ENCODE measurements at regions not wholly inside any gene's neighbourhood (a gene's known extent, or its start where the extent isn't known, plus 50 kb on each side); places are given as distances from the start of the nearest gene placed in this dataset.

DNA sequence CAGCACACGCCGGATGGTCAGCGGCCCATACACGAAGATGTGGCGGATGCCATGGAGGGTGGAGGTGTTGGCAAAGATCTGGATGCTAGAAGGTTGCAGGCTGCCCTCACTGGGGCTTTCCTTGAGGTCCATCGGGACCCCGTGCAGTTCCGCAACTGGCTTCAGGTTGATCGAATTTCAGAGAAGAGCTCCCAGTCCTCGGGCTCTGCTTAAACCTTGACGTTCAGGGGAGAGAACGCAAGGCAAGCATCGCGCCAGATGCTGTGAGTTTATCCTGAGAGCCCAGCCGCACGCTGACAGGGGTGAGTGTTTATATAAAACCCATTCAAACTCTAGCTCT is 98.7 kb upstream of the CCL2 start:
- DNase-seq: no peak

DNA sequence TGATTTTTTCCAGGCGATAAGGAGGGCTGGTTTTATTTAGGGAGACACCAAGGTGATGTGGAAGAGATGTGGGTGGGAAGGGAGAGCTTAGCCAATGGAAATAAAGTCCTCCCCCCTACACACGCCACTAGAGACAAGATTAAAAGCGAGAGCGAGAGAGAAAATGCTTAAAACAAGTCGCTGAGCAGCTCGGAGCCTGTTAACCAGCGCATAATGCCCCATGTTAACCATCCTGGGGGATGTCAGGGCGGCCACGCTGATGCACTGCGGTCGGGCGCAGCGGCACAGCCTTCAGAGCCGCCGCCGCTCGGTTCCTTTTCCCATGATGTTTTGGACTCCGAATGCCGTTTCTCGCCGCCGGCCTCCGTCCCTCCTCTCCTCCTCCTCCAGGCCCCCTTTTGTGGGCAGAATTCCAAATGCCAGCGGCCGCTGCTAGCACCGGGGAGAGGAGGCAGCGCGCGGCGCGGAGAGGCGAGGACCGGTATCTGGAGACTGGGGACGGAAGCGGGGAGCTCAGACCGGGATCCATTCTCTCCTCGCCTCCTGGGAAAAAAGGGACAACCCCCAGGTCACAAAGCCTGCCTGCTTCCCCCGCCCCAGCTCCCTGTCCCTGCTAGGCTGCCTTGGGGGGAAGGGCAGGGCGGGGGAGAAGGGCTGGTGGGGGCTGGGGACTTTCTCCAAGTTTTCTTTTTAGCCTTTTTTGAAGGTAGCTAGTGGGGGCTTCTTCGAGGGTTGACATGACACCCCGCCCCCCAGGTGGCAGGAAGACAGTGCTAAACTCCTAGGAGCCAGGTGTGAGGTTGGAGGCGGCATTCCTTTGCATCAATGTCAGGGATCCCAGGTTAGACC is 98.1 kb upstream of the CCL2 start:
- no peak for DNase-seq

DNA sequence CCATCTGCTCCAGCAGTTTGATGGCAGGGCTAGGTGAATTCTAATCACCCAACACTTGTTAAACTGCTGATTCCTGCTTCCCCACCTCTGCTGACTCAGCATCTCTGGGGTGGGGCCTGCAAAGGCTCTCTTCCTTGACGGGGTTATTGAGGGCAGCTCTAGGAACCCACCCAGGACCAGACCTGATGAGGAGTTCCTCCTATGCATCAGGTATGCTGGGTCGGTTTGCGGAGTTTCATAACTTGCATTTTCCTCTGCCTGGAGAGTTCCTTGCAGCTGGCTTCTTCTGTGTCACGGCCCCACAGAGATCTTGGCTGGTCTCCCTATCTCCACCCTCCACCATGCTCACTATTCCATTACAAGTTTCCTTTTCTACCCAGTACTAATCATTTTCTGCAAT is 93.4 kb upstream of the CCL2 start:
- DNase-seq: no peak

DNA sequence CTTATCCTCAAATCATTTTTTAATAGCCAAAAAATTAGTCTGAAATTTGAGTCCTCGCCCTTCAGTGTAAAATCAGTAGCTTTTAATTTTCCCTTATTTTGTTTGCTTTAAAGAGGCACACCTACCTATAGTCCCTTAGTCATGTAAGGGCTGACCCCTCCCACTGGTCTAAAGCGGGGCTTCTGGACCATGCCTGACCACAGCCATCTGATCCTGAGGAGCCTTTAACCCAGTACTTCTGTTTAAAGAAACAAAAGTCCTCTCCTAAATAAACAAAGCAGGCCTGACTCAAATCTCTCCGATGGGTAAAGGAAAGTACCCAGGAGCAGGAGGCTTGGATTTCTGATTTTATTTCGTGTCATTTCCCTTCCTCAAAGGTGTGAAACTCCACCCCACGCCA is 92.0 kb upstream of the CCL2 start:
- DNase-seq: no peak

DNA sequence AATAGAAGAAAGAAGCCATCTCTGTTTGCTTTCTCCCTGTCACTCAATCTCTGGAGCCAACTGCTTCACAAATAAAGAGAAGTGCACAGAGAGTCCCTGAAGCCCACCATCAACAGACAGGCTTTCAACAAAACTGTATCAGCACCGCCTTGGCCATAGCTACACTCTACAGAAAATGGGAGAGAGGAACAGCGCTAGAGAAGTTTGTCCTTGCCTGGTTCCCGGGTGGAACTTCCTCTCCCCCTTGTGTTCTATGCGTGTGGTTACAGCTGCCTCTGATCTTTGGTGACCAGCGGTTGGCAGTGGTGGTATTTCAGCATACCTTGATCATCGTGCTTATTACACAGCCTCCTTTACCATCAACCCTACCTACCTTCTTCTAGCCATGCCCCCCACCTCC is 91.4 kb upstream of the CCL2 start:
- DNase-seq: peak; percentile 12

DNA sequence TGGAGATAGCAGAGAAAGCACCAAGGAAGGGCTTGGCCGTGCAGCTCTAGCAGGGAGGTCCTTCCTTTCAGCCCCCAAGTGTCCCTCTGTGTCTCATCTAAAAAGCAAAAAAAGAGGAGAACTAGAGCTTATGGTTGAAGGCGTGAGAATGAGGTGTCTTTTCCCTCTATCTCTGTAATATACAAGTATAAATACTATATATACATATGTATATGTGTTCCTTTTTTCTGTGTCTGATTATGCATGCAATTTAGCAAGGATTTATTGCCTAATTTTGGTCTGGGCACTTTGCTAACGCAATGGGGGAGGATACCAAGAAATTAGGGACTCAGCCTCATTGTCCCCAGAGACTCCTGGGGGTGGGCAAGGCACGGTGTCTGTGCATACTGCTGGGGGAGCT is 90.2 kb upstream of the CCL2 start:
- no peak for DNase-seq

DNA sequence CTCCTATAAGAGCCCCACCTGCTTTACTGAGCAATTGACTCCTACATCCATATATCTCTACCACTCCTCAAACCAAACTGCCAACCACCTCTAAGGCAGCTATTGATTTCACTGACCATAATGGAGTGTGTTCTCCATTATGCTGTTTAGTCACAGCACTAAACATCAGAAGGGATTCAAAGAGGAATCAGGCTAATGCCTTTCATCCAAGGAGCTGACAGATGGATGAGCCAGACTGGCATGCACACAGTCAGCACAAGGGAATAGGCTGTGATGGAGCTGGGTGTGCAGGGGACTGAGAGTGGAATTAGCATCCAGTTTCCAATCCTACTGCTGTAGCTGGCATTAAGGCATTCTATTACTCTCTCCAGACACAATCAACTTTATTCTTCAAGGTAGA is 88.7 kb upstream of the CCL2 start:
- DNase-seq: no peak

DNA sequence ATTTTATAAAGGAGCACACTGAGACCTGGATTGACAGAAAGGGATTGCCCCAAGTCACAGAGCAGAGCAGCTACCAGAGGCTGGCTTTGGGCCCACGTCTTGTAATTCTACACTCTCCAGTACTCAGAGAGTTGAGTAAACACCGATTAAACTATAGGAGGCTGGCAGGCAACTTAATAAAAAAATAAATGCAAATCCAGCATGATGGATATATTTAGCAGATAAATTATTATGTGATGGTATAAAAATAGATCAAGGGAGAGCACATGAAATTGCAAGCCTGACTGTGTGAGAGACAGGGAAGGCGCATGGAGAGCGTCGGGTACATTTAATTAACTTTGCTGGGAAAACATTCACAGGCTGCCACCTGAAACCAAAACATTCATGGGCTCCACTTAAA is 87.7 kb upstream of the CCL2 start:
- DNase-seq: no peak

DNA sequence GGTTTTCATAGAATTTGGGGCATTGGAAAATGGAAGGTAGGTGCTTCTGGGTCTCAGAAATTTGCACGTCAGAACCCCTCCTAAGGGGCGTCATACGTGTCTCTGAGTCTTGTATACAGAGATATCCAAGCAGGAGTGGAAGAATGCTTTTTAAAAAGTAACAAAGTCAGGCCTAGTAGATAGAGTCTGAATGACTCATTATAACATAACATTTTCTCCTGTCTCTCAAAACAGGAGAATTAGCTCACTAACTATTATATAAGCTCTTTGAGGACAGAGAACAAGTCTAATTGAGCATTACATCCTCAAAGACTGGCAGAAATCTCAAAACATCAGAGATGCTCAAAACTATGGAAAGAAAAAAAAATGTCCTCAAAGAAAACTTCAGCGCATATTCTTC is 86.1 kb upstream of the CCL2 start:
- DNase-seq: no peak

DNA sequence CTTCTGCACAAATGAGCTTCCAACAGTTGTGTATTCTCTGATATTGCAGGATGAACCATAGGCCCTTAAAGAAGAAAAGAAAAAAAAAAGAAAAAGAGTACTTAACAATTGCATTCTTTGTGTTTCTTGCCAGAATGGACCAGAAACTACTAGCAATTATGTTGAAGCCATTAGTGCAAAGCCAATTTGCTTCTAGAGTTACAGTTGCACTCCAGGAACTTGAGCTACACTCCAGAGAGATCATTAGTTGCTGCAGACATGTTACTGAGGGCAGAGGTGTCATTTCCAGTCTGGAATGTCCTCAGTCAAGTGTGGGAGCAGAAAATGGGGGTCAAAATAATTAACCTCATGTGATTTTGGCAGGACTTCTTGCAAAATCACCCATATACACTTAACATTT is 85.6 kb upstream of the CCL2 start:
- no peak for DNase-seq

DNA sequence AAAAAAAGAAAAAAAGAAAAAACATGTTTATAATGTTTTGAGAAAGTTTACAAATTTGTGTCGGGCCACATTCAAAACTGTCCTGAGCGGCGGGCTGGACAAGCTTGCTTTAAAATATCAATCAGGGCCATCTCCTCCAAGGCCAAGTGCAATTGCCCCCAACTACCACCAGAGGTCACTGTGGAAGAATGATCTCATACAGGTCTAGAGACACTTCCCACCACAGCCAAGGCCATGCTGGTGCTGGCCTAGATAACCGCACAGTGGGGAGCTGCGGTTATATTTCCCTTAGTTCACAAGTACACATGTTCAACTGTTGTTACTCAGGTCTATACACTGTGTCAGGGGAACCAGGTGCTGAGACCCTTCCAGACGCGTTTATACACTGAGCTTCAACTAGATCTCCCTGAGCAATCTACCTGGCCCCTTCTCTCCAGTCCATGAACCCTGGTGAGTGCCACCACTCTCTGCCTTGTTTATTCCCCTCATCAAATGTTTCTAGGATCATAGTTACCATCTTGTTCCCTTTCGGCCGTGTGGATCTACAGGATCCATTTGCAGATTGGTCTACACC is 83.8 kb upstream of the CCL2 start:
- DNase-seq: peak; percentile 42

DNA sequence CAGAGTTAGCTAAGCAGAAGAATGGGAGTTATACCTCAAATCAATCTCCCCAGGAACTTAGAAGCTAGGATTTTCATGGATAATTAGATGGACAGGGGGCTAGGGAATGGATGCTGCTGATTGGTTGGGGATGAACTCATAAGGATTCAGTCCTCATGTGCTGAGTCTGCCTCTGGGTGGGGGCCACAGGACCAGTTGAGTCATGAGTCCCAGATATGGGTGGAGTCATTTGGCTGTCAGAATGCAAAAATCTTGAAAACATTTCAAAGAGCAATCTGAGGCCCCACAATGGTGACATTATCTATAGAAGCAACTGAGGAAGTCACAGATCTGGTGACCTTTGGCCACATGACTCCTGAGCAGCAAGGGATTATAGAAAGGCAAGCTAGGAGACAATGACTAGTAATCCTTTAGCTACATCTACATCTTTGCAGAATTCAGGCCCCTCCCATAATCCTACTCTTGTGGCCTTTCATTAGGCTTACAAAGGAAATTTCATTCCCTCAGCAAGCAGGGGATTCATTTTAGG is 82.6 kb upstream of the CCL2 start:
- no peak for DNase-seq

DNA sequence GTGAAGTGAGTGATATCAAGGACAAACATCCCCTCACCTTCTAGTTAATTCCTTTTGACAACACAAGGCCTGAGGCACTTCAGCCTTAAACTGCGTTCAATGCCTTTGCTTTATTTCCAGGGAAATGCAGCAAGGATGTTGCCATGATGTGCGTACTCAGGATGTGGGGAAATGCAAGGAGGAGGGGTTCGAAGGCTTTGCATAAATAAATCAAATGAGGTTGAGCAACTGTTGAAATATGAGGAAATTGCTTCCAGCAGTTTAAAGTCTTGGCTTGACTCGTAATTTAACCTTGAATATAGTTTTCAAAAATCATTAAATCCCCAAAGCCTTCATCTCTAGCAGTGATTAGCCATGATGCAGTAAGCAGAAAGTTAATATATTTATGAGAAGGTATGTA is 81.8 kb upstream of the CCL2 start:
- peak; percentile 77 for DNase-seq

DNA sequence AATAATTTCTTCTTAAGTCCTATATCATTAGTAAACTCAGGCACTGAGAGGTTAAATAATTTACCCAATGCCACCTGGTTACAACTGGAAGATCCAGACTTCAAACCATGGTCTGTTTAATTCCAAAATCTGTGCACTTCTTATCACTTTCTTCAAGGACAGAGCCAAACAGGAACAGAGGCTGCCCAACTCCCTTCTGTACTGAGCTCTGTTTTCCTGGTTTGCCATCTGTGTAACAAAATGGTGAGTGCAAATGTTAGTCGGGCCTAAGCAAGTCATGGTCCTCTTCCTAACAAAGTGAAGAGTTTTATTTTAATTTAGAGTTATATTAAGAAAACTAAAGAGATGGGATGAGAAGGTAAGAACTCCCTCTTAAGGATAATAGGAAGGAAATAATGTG is 80.6 kb upstream of the CCL2 start:
- DNase-seq: no peak

DNA sequence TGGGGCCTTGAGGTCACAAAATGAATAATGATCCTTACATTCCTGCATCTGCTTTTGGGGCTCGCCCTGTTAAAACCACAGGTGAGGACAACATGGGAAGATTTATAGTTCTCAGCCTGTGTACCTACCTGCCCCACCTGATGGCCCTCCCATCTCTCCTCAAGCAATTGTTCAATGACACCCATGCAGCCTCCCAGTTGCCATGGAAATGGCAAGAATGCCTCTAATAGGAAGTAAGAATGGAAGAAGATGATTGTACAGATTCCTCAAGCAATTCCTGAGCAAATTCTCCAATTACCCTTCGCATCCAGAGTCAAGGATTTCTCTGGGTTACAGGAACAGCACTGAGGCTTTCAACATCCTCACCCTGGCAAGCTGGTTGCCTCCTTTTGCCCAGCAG is 78.6 kb upstream of the CCL2 start:
- DNase-seq: no peak

DNA sequence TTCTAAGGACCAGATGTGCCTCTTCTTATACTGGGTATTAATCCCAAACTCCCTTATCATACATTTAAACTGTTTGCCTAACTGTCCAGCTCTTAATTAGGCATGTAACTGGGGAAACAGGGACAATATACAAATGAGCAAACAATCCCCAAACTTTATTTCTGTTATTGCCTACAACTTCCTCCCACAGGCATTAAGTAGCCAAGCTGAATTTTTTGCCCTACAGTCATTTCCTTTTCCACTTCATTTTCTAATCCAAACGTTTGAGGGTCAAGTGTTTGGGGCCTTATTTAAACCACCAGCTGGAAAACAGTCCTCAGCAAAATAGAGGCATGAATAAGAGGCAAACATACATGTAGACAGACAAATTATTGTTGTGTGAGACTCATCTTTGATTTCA is 77.4 kb upstream of the CCL2 start:
- peak; percentile 53 for DNase-seq

DNA sequence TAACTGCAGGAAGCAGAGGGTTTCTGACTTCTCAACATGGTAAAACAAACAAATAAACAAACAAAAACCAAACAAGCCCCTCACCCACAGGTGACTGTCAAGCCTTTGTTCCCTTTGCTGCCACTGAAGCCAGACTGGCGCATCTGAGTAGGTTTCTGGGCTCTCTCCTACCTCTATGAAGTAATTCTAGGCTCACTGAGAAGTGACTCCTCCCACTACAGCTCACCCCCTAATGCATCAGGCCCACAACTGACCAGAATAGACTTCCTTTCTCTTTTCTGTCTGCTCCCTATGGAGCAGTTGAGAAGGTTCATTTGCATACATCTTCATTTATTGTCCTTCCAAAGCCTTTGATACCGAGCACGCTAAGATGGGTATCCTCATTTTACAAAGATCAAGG is 77.0 kb upstream of the CCL2 start:
- no peak for DNase-seq

DNA sequence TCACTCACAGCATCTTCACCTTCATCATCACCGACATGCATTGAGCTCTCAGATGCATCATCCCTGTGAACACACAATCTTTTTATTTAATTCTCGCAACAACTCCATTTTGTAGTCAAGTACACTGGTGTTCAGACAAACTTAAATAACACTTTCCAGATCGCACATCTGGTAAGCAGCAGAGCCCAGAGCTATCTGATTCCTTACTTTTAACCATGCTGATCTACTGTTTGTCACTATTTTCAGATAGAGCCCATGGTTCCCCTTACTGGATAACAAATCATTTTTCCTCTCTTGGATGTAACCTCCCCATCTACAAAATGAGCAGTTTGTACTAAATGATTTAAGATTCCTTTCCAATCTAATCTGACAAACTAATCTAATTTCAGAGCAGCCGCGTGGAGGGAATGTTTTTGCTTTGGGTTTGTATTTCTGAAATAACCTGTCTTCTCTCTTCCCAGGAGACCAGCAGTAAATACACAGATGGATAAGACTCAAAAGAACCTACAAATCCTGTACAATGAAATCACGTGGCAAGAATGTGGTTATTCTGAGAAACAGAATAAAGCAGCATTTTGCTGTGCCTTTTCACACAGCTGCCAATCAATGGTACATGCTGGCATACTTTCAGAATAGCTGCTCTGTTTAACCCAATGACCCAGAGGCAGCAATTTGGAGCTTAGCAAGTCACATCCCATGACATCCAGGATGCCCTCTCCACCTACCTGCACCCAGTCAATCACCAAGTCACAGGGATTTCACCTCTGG is 72.9 kb upstream of the CCL2 start:
- no peak for DNase-seq

DNA sequence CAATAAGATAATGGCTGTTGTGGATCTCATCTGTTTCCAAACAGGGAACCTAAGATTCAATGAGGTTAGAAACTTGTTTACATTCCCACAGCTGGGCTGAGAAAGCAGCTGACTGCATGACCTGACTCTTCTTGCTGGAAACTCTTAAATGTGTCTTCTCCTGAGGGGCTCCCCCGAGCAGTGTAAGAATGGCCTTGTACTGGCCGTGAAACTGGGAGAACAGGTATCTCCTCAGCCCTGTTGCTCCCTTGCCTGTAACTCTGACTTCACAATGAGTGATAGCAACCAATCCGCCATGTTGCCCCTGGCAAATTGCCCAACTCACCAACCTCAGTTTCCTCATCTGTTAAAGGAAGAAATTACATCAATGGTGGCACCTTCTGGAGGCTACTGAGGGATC is 59.1 kb upstream of the CCL2 start:
- no peak for DNase-seq

DNA sequence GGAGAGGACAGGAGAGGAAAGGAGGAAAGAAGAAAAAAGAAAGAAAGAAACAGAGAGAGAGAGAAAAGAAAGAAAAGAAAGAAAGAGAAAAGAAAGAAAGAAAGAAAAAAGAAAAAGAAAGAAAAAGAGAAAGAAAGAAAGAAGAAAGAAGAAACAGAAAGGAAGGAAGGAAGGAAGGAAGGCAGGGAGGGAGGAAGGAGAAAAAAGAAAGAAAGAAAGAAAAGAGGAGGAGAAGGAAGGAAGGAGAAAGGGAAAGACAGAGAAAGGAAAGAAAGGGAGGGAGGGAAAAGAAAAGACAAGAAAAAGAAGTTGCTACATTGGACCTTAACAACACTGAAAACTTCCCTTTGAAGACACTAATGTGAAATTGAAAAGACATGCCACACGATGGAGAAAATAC is 56.6 kb upstream of the CCL2 start:
- DNase-seq: no peak

DNA sequence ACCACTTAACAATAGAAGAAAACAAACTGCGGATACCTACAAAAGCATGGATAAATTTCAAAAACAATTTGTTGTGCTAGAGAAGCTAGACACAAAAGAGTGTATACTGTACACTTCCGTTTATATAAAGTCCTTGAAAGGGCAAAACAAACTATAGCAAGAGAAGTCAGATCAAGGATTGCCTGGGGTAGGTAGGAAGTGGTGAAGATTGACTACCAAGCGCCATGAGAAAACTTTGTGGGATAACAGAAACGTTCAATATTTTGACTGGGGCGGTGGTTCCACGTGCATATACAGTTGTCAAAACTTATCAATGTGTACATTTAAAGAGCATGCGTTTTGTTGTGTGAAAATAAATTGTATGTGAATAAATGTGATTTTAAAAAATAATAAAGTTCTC is 55.6 kb upstream of the CCL2 start:
- DNase-seq: no peak

DNA sequence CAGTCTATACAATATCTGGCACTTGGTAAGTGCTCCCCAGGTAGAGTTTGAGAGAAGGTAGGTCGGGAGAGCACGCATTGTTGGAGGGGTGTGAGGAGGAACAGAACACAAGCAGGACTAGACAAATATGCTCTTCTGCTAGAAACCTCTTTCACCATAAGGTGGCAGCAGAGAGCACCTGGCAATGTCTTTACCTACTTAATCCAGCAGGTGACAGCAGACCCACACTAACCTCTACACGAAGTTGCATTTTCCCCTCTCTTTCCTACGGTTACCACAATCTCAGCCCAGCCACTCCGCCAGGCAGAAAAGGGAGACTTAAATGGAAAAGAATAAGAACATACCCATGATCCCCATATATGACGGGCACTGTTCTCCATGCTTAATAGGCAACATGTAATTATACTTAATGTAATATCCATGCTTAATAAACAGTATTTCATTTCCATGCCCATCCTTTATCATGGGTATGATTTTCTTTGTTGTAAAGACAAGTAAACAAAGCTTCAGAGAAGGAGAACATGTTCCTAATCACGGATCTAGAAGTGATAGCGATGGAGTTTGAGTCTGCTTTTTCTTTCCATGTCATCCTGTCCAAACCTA is 55.1 kb upstream of the CCL2 start:
- DNase-seq: peak; percentile 76

DNA sequence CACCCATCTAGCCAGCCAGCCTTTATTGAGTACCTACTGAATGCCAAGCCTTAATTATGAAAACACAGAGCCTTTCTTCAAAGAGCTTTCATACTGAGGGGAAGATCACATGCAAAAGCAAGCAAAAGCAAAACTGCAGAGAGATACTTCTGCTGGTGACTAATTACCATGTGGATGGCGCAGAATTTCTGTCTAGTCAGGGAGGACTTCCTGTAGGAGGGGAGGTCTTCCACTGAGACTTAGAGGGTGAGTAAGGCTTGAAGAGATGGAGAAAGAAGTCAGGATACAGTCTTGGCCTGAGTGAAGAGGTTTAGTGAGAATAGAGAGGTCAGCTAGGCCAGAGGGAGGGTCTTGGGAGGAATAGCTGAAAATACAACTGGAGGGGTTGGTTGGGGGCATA is 53.9 kb upstream of the CCL2 start:
- DNase-seq: no peak

All from fibroblast of skin of abdomen (primary cell).